ENCODE measurements at regions not wholly inside any gene's neighbourhood (a gene's known extent, or its start where the extent isn't known, plus 50 kb on each side); places are given as distances from the start of the nearest gene placed in this dataset.

DNA sequence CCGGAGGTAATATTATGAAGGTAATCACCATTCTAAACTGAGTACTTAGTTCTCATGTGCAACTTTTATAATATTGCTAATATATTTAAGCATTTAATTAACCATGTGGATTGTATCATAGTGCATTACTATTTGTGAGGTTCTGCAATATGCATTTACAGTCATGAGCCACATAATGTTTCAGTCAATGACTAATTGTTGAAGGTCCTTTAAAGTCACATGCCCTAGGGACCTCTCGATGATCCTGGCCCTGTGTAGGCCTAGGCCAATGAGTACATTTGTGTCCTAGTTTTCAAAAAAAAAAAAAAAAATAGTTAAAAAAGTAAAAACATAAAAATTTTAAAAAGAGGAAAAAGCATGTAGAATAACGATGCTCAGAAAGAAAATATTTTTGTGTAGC is 298.0 kb downstream of the DSEL start:
- DNase-seq: no peak

GRCh38 chr18:67217551-67218166 is 298.9 kb downstream of the DSEL start:
- DNase-seq: no peak

GRCh38 chr18:67216846-67217245 is 299.7 kb downstream of the DSEL start:
- no peak for DNase-seq

GRCh38 chr18:67215686-67216085 is 300.8 kb downstream of the DSEL start:
- no peak for DNase-seq

- no peak for DNase-seq
Observed at GRCh38 chr18:67211646-67212045, 304.9 kb downstream of the DSEL start.

DNA sequence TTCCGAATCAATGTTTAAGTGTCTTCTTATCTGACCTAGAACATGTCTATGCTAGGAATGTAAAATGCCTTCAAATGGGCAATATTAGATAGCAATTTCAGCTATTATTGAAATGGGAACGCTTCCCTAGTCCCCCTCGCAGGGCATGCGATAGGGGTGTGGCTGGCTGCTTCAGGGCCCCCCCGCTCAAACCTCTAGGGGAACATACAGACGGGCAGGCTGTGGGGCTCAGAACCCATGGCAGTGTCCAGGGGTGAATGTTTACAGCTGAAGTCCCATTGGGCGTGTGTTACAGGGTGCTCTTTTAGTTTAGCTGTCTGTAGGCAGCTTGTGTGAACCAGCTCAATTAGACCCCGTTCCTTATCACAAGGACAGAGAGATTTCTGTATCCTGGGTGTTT is 315.9 kb downstream of the DSEL start:
- no peak for DNase-seq

DNA sequence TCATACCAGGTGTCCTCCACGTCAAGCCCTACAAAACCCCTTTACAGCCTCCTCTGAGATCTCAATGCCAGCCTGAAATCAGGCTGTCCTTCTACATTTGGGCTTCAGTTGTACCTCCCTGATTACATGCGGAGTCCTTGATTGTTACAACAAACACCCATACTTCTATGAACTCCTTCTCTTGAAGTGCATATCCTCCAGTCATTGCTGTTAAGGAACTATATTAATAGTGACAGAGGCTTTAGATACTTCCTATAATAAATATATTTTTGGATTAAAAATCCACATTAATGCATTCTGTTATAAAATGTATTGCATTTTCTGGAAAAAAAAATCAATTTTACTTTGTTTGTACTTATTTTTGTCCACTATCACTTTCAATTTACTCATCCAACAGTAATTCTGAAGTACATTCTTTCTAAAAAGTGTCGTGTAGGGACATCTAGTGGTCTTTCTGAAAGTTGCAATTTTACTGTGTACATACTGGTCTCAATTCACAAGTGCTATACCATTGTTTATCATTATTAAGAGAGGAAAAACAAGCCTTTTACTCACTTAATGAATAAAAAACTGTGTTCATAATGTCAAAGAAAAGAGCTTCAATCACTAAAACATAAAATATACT is 316.4 kb downstream of the DSEL start:
- DNase-seq: no peak

DNA sequence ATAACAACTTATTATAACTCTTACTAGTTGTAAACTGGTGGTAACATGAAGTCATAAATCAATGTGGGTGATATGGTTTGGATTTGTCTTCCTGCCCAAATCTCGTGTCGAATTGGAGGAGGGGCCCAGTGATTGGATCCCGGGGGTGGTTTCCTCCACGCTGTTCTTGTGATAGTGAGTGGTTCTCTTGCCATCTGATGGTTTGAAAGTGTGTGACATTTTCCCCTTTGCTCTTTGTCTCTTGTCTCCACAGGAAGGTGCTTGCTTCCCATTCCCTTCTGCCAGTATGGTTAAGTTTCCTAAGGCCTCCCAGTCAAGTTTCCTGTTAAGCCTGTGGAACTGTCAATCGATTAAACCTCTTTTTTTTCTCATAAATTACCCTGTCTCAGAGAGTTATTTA is 321.6 kb downstream of the DSEL start:
- DNase-seq: no peak

DNA sequence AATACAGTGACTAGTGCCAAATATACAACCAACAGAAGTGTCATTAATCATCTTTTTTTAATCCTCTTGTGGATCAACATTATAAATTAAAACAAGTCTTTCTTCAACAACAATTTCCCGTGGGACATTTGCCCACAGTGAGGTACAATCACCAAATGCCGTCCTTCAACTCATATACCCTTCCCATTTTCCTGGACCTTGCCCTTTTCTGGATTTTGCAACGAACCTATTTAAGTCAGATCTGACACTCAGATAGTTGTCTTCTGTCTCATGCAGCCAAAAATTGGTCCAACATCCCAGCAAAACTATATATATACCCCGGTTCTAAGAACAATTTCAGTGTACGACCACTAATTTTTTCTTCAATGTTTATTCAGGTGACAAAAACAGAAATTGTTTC is 324.0 kb downstream of the DSEL start:
- DNase-seq: no peak

DNA sequence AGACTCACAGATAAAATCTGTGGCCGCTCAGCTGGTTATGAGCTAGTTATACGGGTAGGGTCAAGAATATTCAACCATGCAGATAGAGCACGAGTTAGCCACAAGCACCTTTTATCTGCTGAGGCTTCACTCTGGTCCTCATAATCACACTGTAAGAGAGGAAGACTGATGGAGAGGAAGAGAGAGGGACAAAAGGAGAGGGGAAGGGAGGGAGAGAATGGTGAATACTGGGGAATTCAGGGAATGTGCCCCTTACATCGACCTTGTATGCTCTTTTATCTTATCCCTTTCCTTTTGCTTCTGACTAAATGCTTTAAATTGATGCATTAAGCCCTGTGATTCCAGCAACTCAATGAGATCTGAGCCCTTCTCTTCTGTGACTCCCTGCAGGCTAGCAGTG is 333.1 kb downstream of the DSEL start:
- no peak for DNase-seq

GRCh38 chr18:67179726-67180125 is 336.8 kb downstream of the DSEL start:
- DNase-seq: no peak

GRCh38 chr18:67159662-67160061 is 356.9 kb downstream of the DSEL start:
- DNase-seq: no peak

GRCh38 chr18:67154979-67155378 is 361.5 kb downstream of the DSEL start:
- no peak for DNase-seq

GRCh38 chr18:67151366-67151765 is 365.2 kb downstream of the DSEL start:
- no peak for DNase-seq

GRCh38 chr18:67145586-67146292 is 370.8 kb downstream of the DSEL start:
- no peak for DNase-seq

- no peak for DNase-seq
Observed at GRCh38 chr18:67144329-67144728, 372.2 kb downstream of the DSEL start.

DNA sequence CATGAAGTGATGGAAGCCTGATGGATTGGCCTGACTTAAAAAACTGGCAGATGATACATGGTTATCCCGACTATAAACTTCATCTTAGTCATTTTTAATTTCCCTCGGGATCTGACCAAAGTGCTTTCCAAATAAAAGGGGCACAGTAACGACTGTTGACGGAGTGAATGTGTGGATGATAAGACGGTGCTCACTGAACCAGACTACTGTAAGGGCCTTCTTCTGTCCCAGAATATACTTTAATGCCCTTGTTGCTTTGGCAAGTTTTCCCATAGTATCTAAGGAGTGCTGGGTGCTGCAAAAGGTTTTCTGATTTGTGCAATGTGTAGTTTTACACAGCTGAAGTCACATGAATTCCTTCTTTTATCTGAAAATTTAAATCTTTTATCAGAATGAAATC is 373.5 kb downstream of the DSEL start:
- no peak for DNase-seq

GRCh38 chr18:67142604-67143003 is 373.9 kb downstream of the DSEL start:
- no peak for DNase-seq

- DNase-seq: no peak
Observed at GRCh38 chr18:67140495-67140894, 376.0 kb downstream of the DSEL start.

GRCh38 chr18:67139899-67140298 is 376.6 kb downstream of the DSEL start:
- no peak for DNase-seq

DNA sequence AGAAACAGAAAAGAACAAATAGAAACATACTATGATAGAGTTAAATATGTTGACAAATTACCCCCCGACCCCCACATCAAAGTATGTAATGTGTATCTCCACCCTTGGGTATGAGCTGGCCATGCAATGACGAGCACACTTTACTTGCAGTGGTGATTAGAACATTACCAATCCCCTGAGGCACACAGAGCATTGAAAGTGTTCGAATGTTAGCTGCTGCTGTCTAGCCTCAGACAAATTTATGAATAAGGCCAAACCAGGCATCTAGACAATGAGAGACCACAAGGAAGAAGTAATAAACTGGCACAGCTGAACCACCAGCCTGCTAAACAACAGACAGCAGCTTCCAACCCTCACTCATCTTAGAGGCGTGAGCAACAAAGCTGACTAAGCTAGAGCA is 380.5 kb downstream of the DSEL start:
- no peak for DNase-seq

GRCh38 chr18:67134911-67135310 is 381.6 kb downstream of the DSEL start:
- DNase-seq: no peak

DNA sequence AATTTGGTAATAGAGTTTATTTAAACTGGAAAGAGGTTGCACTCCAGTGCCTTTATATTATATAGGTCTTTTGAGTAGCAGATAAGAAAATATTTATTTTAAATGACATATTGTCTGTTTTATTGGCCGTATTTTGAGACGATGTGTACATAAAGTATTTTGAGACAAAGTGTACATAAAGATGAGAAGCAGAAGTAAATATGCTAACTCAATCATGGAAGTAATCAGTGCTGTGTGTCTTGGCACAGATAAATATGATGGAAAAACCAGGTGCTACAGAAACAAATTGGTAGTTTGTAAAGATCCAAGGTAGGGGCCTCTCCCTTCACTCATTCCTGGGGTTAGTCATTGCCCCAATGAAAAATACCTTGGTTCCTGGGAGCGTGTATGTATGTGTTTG is 382.9 kb downstream of the DSEL start:
- DNase-seq: no peak

GRCh38 chr18:67132919-67133318 is 383.6 kb downstream of the DSEL start:
- DNase-seq: no peak

GRCh38 chr18:67131498-67131897 is 385.0 kb downstream of the DSEL start:
- no peak for DNase-seq

All from GF-D8 (cell line).